ENCODE measurements at regions not wholly inside any gene's neighbourhood (a gene's known extent, or its start where the extent isn't known, plus 50 kb on each side); places are given as distances from the start of the nearest gene placed in this dataset.

- no peak for TF ChIP-seq CTCF (IDR thresholded peaks at IDR 0.05; ENCODE audit: low read depth, low read length, missing control alignments)
- no peak overlapping the region for H3K4me3 ChIP-seq (ENCODE audit: low read depth, low read length)
- DNase-seq (ENCODE audit: low read depth) = no peak
Observed at GRCh38 chr5:98263084-98263483, 510.4 kb upstream of the RGMB start.

- no peak for DNase-seq (ENCODE audit: low read depth)
- no peak for TF ChIP-seq CTCF (IDR thresholded peaks at IDR 0.05; ENCODE audit: low read depth, low read length, missing control alignments)
Observed at GRCh38 chr5:98268162-98268860, 505.2 kb upstream of the RGMB start.

GRCh38 chr5:98275980-98276379 is 497.5 kb upstream of the RGMB start:
- no peak for DNase-seq (ENCODE audit: low read depth)
- no peak for TF ChIP-seq CTCF (IDR thresholded peaks at IDR 0.05; ENCODE audit: low read depth, low read length, missing control alignments)
- no peak overlapping the region for H3K4me3 ChIP-seq (ENCODE audit: low read depth, low read length)

More at GRCh38 chr5:98268162-98268860, 505.2 kb upstream of the RGMB start:
- no peak overlapping the region for H3K4me3 ChIP-seq (ENCODE audit: low read depth, low read length)

- TF ChIP-seq CTCF (IDR thresholded peaks at IDR 0.05; ENCODE audit: low read depth, low read length, missing control alignments) = no peak
- no peak for DNase-seq (ENCODE audit: low read depth)
- H3K4me3 ChIP-seq (ENCODE audit: low read depth, low read length) = no peak overlapping the region
Observed at GRCh38 chr5:98282521-98282920, 490.9 kb upstream of the RGMB start.

- DNase-seq (ENCODE audit: low read depth) = no peak
- TF ChIP-seq CTCF (IDR thresholded peaks at IDR 0.05; ENCODE audit: low read depth, low read length, missing control alignments) = no peak
- H3K4me3 ChIP-seq (ENCODE audit: low read depth, low read length) = no peak overlapping the region
Observed at GRCh38 chr5:98292496-98292895, 481.0 kb upstream of the RGMB start.

GRCh38 chr5:98296426-98296825 is 477.0 kb upstream of the RGMB start:
- no peak for DNase-seq (ENCODE audit: low read depth)
- H3K4me3 ChIP-seq (ENCODE audit: low read depth, low read length) = no peak overlapping the region

More at GRCh38 chr5:98296426-98296825, 477.0 kb upstream of the RGMB start:
- TF ChIP-seq CTCF (IDR thresholded peaks at IDR 0.05; ENCODE audit: low read depth, low read length, missing control alignments) = no peak

Measured in GM12864 (cell line).